ENCODE measurements at regions not wholly inside any gene's neighbourhood (a gene's known extent, or its start where the extent isn't known, plus 50 kb on each side); places are given as distances from the start of the nearest gene placed in this dataset.

GRCh38 chr6:14210663-14211561 lies 93.3 kb downstream of the CD83 start (continued):
- TF ChIP-seq ZNF484 (CRISPR knock-in tag; IDR thresholded peaks at IDR 0.05; ENCODE audit: borderline replicate concordance, low read depth) = no peak
- no peak for TF ChIP-seq MAZ (IDR thresholded peaks at IDR 0.05; ENCODE audit: borderline replicate concordance, low read depth, low read length)
- peak; percentile 78 for TF ChIP-seq MAZ (CRISPR knock-in tag; IDR thresholded peaks at IDR 0.05; ENCODE audit: low read depth)
- TF ChIP-seq, protein P1, sequence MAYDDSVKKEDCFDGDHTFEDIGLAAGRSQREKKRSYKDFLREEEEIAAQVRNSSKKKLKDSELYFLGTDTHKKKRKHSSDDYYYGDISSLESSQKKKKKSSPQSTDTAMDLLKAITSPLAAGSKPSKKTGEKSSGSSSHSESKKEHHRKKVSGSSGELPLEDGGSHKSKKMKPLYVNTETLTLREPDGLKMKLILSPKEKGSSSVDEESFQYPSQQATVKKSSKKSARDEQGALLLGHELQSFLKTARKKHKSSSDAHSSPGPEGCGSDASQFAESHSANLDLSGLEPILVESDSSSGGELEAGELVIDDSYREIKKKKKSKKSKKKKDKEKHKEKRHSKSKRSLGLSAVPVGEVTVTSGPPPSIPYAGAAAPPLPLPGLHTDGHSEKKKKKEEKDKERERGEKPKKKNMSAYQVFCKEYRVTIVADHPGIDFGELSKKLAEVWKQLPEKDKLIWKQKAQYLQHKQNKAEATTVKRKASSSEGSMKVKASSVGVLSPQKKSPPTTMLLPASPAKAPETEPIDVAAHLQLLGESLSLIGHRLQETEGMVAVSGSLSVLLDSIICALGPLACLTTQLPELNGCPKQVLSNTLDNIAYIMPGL (CRISPR knock-in tag; IDR thresholded peaks at IDR 0.05; ENCODE audit: borderline replicate concordance in 1 of 2, low read depth in 1 of 2) = peak; percentile 46 to 73; a peak in 3 of 4 replicates
- peak; percentile 37; the same call in 1 of the 2 replicates for TF ChIP-seq ZNF225 (CRISPR knock-in tag; IDR thresholded peaks at IDR 0.05)
- no peak for TF ChIP-seq HOXA7 (CRISPR knock-in tag; IDR thresholded peaks at IDR 0.05)
- no peak for TF ChIP-seq ZNF720 (CRISPR knock-in tag; IDR thresholded peaks at IDR 0.05)
- TF ChIP-seq, protein P2, sequence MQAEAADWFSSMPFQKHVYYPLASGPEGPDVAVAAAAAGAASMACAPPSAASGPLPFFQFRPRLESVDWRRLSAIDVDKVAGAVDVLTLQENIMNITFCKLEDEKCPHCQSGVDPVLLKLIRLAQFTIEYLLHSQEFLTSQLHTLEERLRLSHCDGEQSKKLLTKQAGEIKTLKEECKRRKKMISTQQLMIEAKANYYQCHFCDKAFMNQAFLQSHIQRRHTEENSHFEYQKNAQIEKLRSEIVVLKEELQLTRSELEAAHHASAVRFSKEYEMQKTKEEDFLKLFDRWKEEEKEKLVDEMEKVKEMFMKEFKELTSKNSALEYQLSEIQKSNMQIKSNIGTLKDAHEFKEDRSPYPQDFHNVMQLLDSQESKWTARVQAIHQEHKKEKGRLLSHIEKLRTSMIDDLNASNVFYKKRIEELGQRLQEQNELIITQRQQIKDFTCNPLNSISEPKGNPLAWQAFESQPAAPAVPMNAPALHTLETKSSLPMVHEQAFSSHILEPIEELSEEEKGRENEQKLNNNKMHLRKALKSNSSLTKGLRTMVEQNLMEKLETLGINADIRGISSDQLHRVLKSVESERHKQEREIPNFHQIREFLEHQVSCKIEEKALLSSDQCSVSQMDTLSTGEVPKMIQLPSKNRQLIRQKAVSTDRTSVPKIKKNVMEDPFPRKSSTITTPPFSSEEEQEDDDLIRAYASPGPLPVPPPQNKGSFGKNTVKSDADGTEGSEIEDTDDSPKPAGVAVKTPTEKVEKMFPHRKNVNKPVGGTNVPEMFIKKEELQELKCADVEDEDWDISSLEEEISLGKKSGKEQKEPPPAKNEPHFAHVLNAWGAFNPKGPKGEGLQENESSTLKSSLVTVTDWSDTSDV (CRISPR knock-in tag; IDR thresholded peaks at IDR 0.05) = no peak; the same call in 1 of the 2 replicates
- no peak for TF ChIP-seq NBN (conservative IDR thresholded peaks at IDR 0.05)
- peak; percentile 50; the same call in 1 of the 2 replicates for TF ChIP-seq ZNF142 (CRISPR knock-in tag; IDR thresholded peaks at IDR 0.05)
- peak; percentile 82 for TF ChIP-seq SPEN (CRISPR knock-in tag; IDR thresholded peaks at IDR 0.05; ENCODE audit: low read depth)
- TF ChIP-seq, protein P3, sequence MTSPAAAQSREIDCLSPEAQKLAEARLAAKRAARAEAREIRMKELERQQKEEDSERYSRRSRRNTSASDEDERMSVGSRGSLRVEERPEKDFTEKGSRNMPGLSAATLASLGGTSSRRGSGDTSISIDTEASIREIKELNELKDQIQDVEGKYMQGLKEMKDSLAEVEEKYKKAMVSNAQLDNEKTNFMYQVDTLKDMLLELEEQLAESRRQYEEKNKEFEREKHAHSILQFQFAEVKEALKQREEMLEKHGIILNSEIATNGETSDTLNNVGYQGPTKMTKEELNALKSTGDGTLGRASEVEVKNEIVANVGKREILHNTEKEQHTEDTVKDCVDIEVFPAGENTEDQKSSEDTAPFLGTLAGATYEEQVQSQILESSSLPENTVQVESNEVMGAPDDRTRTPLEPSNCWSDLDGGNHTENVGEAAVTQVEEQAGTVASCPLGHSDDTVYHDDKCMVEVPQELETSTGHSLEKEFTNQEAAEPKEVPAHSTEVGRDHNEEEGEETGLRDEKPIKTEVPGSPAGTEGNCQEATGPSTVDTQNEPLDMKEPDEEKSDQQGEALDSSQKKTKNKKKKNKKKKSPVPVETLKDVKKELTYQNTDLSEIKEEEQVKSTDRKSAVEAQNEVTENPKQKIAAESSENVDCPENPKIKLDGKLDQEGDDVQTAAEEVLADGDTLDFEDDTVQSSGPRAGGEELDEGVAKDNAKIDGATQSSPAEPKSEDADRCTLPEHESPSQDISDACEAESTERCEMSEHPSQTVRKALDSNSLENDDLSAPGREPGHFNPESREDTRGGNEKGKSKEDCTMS (CRISPR knock-in tag; conservative IDR thresholded peaks at IDR 0.05) = no peak
- TF ChIP-seq ADNP (CRISPR knock-in tag; IDR thresholded peaks at IDR 0.05) = no peak
- 0 out of 2 replicates have a peak, but pooled peaks have one; percentile 8 for TF ChIP-seq TBX2 (CRISPR knock-in tag; IDR thresholded peaks at IDR 0.05; ENCODE audit: borderline replicate concordance)
- TF ChIP-seq ELF4 (CRISPR knock-in tag; IDR thresholded peaks at IDR 0.05; ENCODE audit: borderline replicate concordance) = no peak

Data from HepG2 (cell line).